ENCODE measurements at regions not wholly inside any gene's neighbourhood (a gene's known extent, or its start where the extent isn't known, plus 50 kb on each side); places are given as distances from the start of the nearest gene placed in this dataset.

GRCh38 chr10:25813511-25813910 is 120.5 kb upstream of the MYO3A start:
- TF ChIP-seq POLR2AphosphoS5 (IDR thresholded peaks at IDR 0.05; ENCODE audit: low read depth, low read length) (no peak), POLR2A (IDR thresholded peaks at IDR 0.05; ENCODE audit: low read depth, low read length) (no peak), TAF1 (IDR thresholded peaks at IDR 0.05; ENCODE audit: borderline replicate concordance, low read depth, low read length) (no peak)
